GM18861 (cell line): ENCODE measurements at regions not wholly inside any gene's neighbourhood (a gene's known extent, or its start where the extent isn't known, plus 50 kb on each side); places are given as distances from the start of the nearest gene placed in this dataset.

Experiments used
- ATAC-seq: cut with Tn5 transposase; IDR thresholded peaks from one replicate; pipeline ENCODE4 v1.9.1; 2021; ENCODE audit not compliant: unreplicated experiment

GRCh38 chr12:22893878-22894277, 268.9 kb downstream of the ETNK1 start:
- ATAC-seq: no peak

GRCh38 chr12:22899184-22899583, 274.2 kb downstream of the ETNK1 start:
- ATAC-seq: no peak

- no peak for ATAC-seq
Measured at GRCh38 chr12:22900401-22900800, 275.4 kb downstream of the ETNK1 start.

GRCh38 chr12:22904485-22904884, 279.5 kb downstream of the ETNK1 start:
- ATAC-seq: no peak

- ATAC-seq: no peak
Measured at GRCh38 chr12:22916241-22916640, 291.3 kb downstream of the ETNK1 start.

- no peak for ATAC-seq
Measured at GRCh38 chr12:22916815-22917214, 291.8 kb downstream of the ETNK1 start.

- ATAC-seq: no peak
Measured at GRCh38 chr12:22919883-22920282, 294.9 kb downstream of the ETNK1 start.

- ATAC-seq: no peak
Measured at GRCh38 chr12:22923768-22924167, 298.8 kb downstream of the ETNK1 start.

- no peak for ATAC-seq
Measured at GRCh38 chr12:22924391-22924790, 299.4 kb downstream of the ETNK1 start.

- no peak for ATAC-seq
Measured at GRCh38 chr12:22925623-22926022, 300.7 kb downstream of the ETNK1 start.

GRCh38 chr12:22932431-22932830, 307.5 kb downstream of the ETNK1 start:
- no peak for ATAC-seq

- ATAC-seq: no peak
Measured at GRCh38 chr12:22935090-22935489, 310.1 kb downstream of the ETNK1 start.

GRCh38 chr12:22935501-22935900, 310.5 kb downstream of the ETNK1 start:
- ATAC-seq: no peak

GRCh38 chr12:22938323-22938722, 313.4 kb downstream of the ETNK1 start:
- ATAC-seq: no peak

- no peak for ATAC-seq
Measured at GRCh38 chr12:22951206-22951605, 326.2 kb downstream of the ETNK1 start.

GRCh38 chr12:22956690-22957089, 331.7 kb downstream of the ETNK1 start:
- no peak for ATAC-seq

- no peak for ATAC-seq
Measured at GRCh38 chr12:22967171-22967570, 342.2 kb downstream of the ETNK1 start.

- no peak for ATAC-seq
Measured at GRCh38 chr12:22969521-22969920, 344.6 kb downstream of the ETNK1 start.

GRCh38 chr12:22971247-22971646, 346.3 kb downstream of the ETNK1 start:
- ATAC-seq: no peak

- no peak for ATAC-seq
Measured at GRCh38 chr12:22971701-22972191, 346.8 kb downstream of the ETNK1 start.

GRCh38 chr12:22974865-22975264, 349.9 kb downstream of the ETNK1 start:
- ATAC-seq: no peak

GRCh38 chr12:22978962-22979361, 354.0 kb downstream of the ETNK1 start:
- ATAC-seq: no peak

GRCh38 chr12:22979854-22980469, 355.0 kb downstream of the ETNK1 start:
- no peak for ATAC-seq
